ENCODE measurements at regions not wholly inside any gene's neighbourhood (a gene's known extent, or its start where the extent isn't known, plus 50 kb on each side); places are given as distances from the start of the nearest gene placed in this dataset.
"Not testable (repeated sequence)": the region's sequence is repeated elsewhere in the genome, so short reads cannot be mapped to it uniquely, and the experiment has no call there.

- DNase-seq: not testable (repeated sequence)
Measured at GRCh38 chr6:71007298-71007697, 50.4 kb upstream of the B3GAT2 start.

- DNase-seq: no peak
Measured at GRCh38 chr6:71011871-71012371, 55.1 kb upstream of the B3GAT2 start.

- peak; percentile 59 for DNase-seq
Measured at GRCh38 chr6:71012866-71013469, 56.1 kb upstream of the B3GAT2 start.

GRCh38 chr6:71015392-71015791 lies 58.5 kb upstream of the B3GAT2 start:
- no peak for DNase-seq

GRCh38 chr6:71028236-71028876 lies 71.5 kb upstream of the B3GAT2 start:
- no peak for DNase-seq

GRCh38 chr6:71028877-71029252 lies 72.0 kb upstream of the B3GAT2 start:
- no peak for DNase-seq

- DNase-seq: no peak
Measured at GRCh38 chr6:71029555-71029954, 72.7 kb upstream of the B3GAT2 start.

GRCh38 chr6:71031912-71032311 lies 75.1 kb upstream of the B3GAT2 start:
- DNase-seq: no peak

- DNase-seq: no peak
Measured at GRCh38 chr6:71033171-71033570, 76.3 kb upstream of the B3GAT2 start.

- no peak for DNase-seq
Measured at GRCh38 chr6:71033890-71034289, 77.0 kb upstream of the B3GAT2 start.

GRCh38 chr6:71034563-71035345 lies 77.9 kb upstream of the B3GAT2 start:
- DNase-seq: peak; percentile 75

GRCh38 chr6:71035871-71036270 lies 79.0 kb upstream of the B3GAT2 start:
- DNase-seq: no peak

GRCh38 chr6:71038711-71039344 lies 82.0 kb upstream of the B3GAT2 start:
- no peak for DNase-seq

- no peak for DNase-seq
Measured at GRCh38 chr6:71040043-71040442, 83.2 kb upstream of the B3GAT2 start.

- DNase-seq: no peak
Measured at GRCh38 chr6:71040841-71041240, 84.0 kb upstream of the B3GAT2 start.

GRCh38 chr6:71043902-71044301 lies 87.0 kb upstream of the B3GAT2 start:
- no peak for DNase-seq

GRCh38 chr6:71044753-71045152 lies 87.9 kb upstream of the B3GAT2 start:
- DNase-seq: no peak

- no peak for DNase-seq
Measured at GRCh38 chr6:71045296-71045695, 88.4 kb upstream of the B3GAT2 start.

GRCh38 chr6:71047417-71047816 lies 90.6 kb upstream of the B3GAT2 start:
- DNase-seq: no peak

- DNase-seq: no peak
Measured at GRCh38 chr6:71048320-71049164, 91.7 kb upstream of the B3GAT2 start.

- DNase-seq: no peak
Measured at GRCh38 chr6:71049198-71049770, 92.4 kb upstream of the B3GAT2 start.

GRCh38 chr6:71053475-71053874 lies 96.6 kb upstream of the B3GAT2 start:
- no peak for DNase-seq

Data from NCI-H2227 treated with DMSO at 0.1 percent for 48 hours (cell line).